ENCODE measurements at regions not wholly inside any gene's neighbourhood (a gene's known extent, or its start where the extent isn't known, plus 50 kb on each side); places are given as distances from the start of the nearest gene placed in this dataset.

GRCh38 chr13:26895808-26896466 lies 135.4 kb upstream of the GPR12 start:
- no peak overlapping the region for H3K4me3 ChIP-seq (replicated peaks; ENCODE audit: low read depth, low read length)
- no peak for TF ChIP-seq CTCF (IDR thresholded peaks at IDR 0.05; ENCODE audit: low read length, missing control alignments)
- no peak for DNase-seq (ENCODE audit: low read depth)

GRCh38 chr13:26895081-26895807 lies 134.7 kb upstream of the GPR12 start:
- no peak for DNase-seq (ENCODE audit: low read depth)
- H3K4me3 ChIP-seq (replicated peaks; ENCODE audit: low read depth, low read length) = no peak overlapping the region
- no peak for TF ChIP-seq CTCF (IDR thresholded peaks at IDR 0.05; ENCODE audit: low read length, missing control alignments)

- TF ChIP-seq CTCF (IDR thresholded peaks at IDR 0.05; ENCODE audit: low read length, missing control alignments) = no peak
- DNase-seq (ENCODE audit: low read depth) = no peak
- H3K4me3 ChIP-seq (replicated peaks; ENCODE audit: low read depth, low read length) = no peak overlapping the region
Measured at GRCh38 chr13:26888632-26889031, 128.0 kb upstream of the GPR12 start.

- TF ChIP-seq CTCF (IDR thresholded peaks at IDR 0.05; ENCODE audit: low read length, missing control alignments) = no peak
- DNase-seq (ENCODE audit: low read depth) = no peak
- no peak overlapping the region for H3K4me3 ChIP-seq (replicated peaks; ENCODE audit: low read depth, low read length)
Measured at GRCh38 chr13:26887594-26887993, 127.0 kb upstream of the GPR12 start.

GRCh38 chr13:26883613-26884257 lies 123.1 kb upstream of the GPR12 start:
- no peak overlapping the region for H3K4me3 ChIP-seq (replicated peaks; ENCODE audit: low read depth, low read length)
- no peak for DNase-seq (ENCODE audit: low read depth)
- TF ChIP-seq CTCF (IDR thresholded peaks at IDR 0.05; ENCODE audit: low read length, missing control alignments) = no peak

GRCh38 chr13:26882731-26883130 lies 122.1 kb upstream of the GPR12 start:
- no peak for DNase-seq (ENCODE audit: low read depth)
- H3K4me3 ChIP-seq (replicated peaks; ENCODE audit: low read depth, low read length) = no peak overlapping the region
- no peak for TF ChIP-seq CTCF (IDR thresholded peaks at IDR 0.05; ENCODE audit: low read length, missing control alignments)

All from fibroblast of pulmonary artery (primary cell).